Right lung (tissue), 2 donors: ENCODE measurements at regions not wholly inside any gene's neighbourhood (a gene's known extent, or its start where the extent isn't known, plus 50 kb on each side); places are given as distances from the start of the nearest gene placed in this dataset.
A peak's percentile ranks its signal among the peaks of the same experiment; 100 is the strongest.

Source experiments
- DNase-seq, 2 donors: peaks; one replicate each; pipeline ENCODE4 v3.0.0-alpha.2; 2013

GRCh38 chr4:20403290-20403689 lies 151.6 kb downstream of the SLIT2 start:
- no peak for DNase-seq

- no peak for DNase-seq
Observed at GRCh38 chr4:20403846-20404245, 152.1 kb downstream of the SLIT2 start.

GRCh38 chr4:20408611-20409010 lies 156.9 kb downstream of the SLIT2 start:
- DNase-seq = no peak

- no peak for DNase-seq
Observed at GRCh38 chr4:20412072-20412471, 160.4 kb downstream of the SLIT2 start.

- no peak for DNase-seq
Observed at GRCh38 chr4:20416800-20417199, 165.1 kb downstream of the SLIT2 start.

- peak; percentile 43 to 49 for DNase-seq
Observed at GRCh38 chr4:20418861-20419451, 167.3 kb downstream of the SLIT2 start.

- DNase-seq = no peak
Observed at GRCh38 chr4:20420916-20421602, 169.4 kb downstream of the SLIT2 start.

GRCh38 chr4:20421603-20421985 lies 169.9 kb downstream of the SLIT2 start:
- DNase-seq = no peak

GRCh38 chr4:20422398-20422797 lies 170.7 kb downstream of the SLIT2 start:
- no peak for DNase-seq

GRCh38 chr4:20423420-20423819 lies 171.7 kb downstream of the SLIT2 start:
- DNase-seq = no peak

- no peak for DNase-seq
Observed at GRCh38 chr4:20426028-20426427, 174.3 kb downstream of the SLIT2 start.

GRCh38 chr4:20428436-20429160 lies 176.9 kb downstream of the SLIT2 start:
- DNase-seq = no peak

- no peak for DNase-seq
Observed at GRCh38 chr4:20430259-20430941, 178.7 kb downstream of the SLIT2 start.

- DNase-seq = no peak
Observed at GRCh38 chr4:20431543-20431951, 179.8 kb downstream of the SLIT2 start.

- DNase-seq = no peak
Observed at GRCh38 chr4:20432088-20432487, 180.4 kb downstream of the SLIT2 start.

GRCh38 chr4:20433097-20433705 lies 181.5 kb downstream of the SLIT2 start:
- DNase-seq = no peak

- no peak for DNase-seq
Observed at GRCh38 chr4:20440170-20440569, 188.5 kb downstream of the SLIT2 start.

- DNase-seq = no peak
Observed at GRCh38 chr4:20443015-20443805, 191.5 kb downstream of the SLIT2 start.

GRCh38 chr4:20444599-20445337 lies 193.1 kb downstream of the SLIT2 start:
- DNase-seq = no peak

- DNase-seq = peak; percentile 63 to 66
Observed at GRCh38 chr4:20445933-20446723, 194.4 kb downstream of the SLIT2 start.
